Frontal cortex (tissue), 3 donors: ENCODE measurements at regions not wholly inside any gene's neighbourhood (a gene's known extent, or its start where the extent isn't known, plus 50 kb on each side); places are given as distances from the start of the nearest gene placed in this dataset.
A peak's percentile ranks its signal among the peaks of the same experiment; 100 is the strongest.

Experiments
- DNase-seq, 2 donors: peaks; one replicate each; pipeline ENCODE4 v3.0.0; 2012; ENCODE audit warnings: low spot score in 2 of 2
- FAIRE-seq: peaks from 2 replicates; lab custom pipeline; 2012; peaks lifted over from hg19 to GRCh38; lab: Jason Lieb, UNC
- donor health status: control.
- donor health status: control.
- donor health status: control.

- FAIRE-seq (no peak), DNase-seq (no peak)
These were observed 208.1 kb upstream of the CDYL start for GRCh38 chr6:4568138-4568537.

- FAIRE-seq (no peak), DNase-seq (no peak)
These were observed 209.1 kb upstream of the CDYL start for GRCh38 chr6:4567141-4567540.

- no peak for FAIRE-seq
These were observed 210.6 kb upstream of the CDYL start for GRCh38 chr6:4565301-4566250.

GRCh38 chr6:4564801-4565271 lies 211.4 kb upstream of the CDYL start:
- FAIRE-seq (no peak), DNase-seq (peak in 1 of 2 donors; percentile 20)

More at GRCh38 chr6:4565301-4566250, 210.6 kb upstream of the CDYL start:
- DNase-seq, result no peak

- DNase-seq, result no peak
- no peak for FAIRE-seq
These were observed 212.3 kb upstream of the CDYL start for GRCh38 chr6:4563877-4564276.

- DNase-seq (no peak), FAIRE-seq (no peak)
These were observed 213.0 kb upstream of the CDYL start for GRCh38 chr6:4563156-4563555.

- FAIRE-seq (no peak), DNase-seq (no peak)
These were observed 214.3 kb upstream of the CDYL start for GRCh38 chr6:4561773-4562400.

- no peak for DNase-seq
- no peak for FAIRE-seq
These were observed 215.1 kb upstream of the CDYL start for GRCh38 chr6:4561078-4561435.

- no peak for DNase-seq
- FAIRE-seq, result no peak
These were observed 215.8 kb upstream of the CDYL start for GRCh38 chr6:4560221-4561077.

GRCh38 chr6:4559281-4559875 lies 216.8 kb upstream of the CDYL start:
- DNase-seq (no peak), FAIRE-seq (no peak)

- DNase-seq (no peak), FAIRE-seq (no peak)
These were observed 221.6 kb upstream of the CDYL start for GRCh38 chr6:4554645-4555044.

- no peak for DNase-seq
- FAIRE-seq, result no peak
These were observed 222.8 kb upstream of the CDYL start for GRCh38 chr6:4553387-4553786.

- no peak for FAIRE-seq
- no peak for DNase-seq
These were observed 226.0 kb upstream of the CDYL start for GRCh38 chr6:4550227-4550597.

- FAIRE-seq (no peak), DNase-seq (no peak)
These were observed 226.5 kb upstream of the CDYL start for GRCh38 chr6:4549556-4550226.

- no peak for FAIRE-seq
- DNase-seq, result no peak
These were observed 230.3 kb upstream of the CDYL start for GRCh38 chr6:4545893-4546292.

GRCh38 chr6:4543596-4543995 lies 232.6 kb upstream of the CDYL start:
- FAIRE-seq, result no peak
- DNase-seq, result no peak

- DNase-seq (no peak), FAIRE-seq (no peak)
These were observed 242.6 kb upstream of the CDYL start for GRCh38 chr6:4533576-4533975.

GRCh38 chr6:4531406-4531805 lies 244.8 kb upstream of the CDYL start:
- DNase-seq, result no peak
- no peak for FAIRE-seq

- FAIRE-seq, result no peak
- DNase-seq, result no peak
These were observed 253.8 kb upstream of the CDYL start for GRCh38 chr6:4522453-4522852.

- FAIRE-seq (no peak), DNase-seq (no peak)
These were observed 255.1 kb upstream of the CDYL start for GRCh38 chr6:4521070-4521469.
